CD14-positive monocyte (primary cell): ENCODE measurements at regions not wholly inside any gene's neighbourhood (a gene's known extent, or its start where the extent isn't known, plus 50 kb on each side); places are given as distances from the start of the nearest gene placed in this dataset.

Experiments
- DNase-seq, 3 donors: peaks; one replicate each; pipeline ENCODE4 v3.0.0-alpha.2; 2011 to 2022
- H2AFZ ChIP-seq: 2 replicates; pipeline ENCODE4 v1.6.0; 2012; ENCODE audit warnings: mild to moderate bottlenecking, low read depth, low read length, inconsistent platforms; ENCODE audit not compliant: insufficient read depth, poor library complexity, severe bottlenecking
- H3K27ac ChIP-seq, 2 donors: 1 replicate in 1 of 2; 2 replicates in 1 of 2; pipeline ENCODE4 v1.5.1; 2012 to 2013; ENCODE audit warnings: low read length in 2 of 2, control low read depth in 1 of 2, inconsistent platforms in 1 of 2, low read depth in 1 of 2, mild to moderate bottlenecking in 1 of 2
- H3K27me3 ChIP-seq, 2 donors: one replicate each; pipeline versions ENCODE4 v1.6.0 to v1.6.1; 2011 to 2013; ENCODE audit warnings: low read length in 2 of 2; ENCODE audit not compliant: control insufficient read depth in 2 of 2, insufficient read depth in 2 of 2
- H3K36me3 ChIP-seq, 2 donors: replicated peaks in 1 of 2; 1 replicate in 1 of 2; 2 replicates in 1 of 2; pipeline versions ENCODE4 v1.5.1 to v1.6.1; 2012 to 2013; ENCODE audit warnings: low read length in 2 of 2, control low read depth in 1 of 2, inconsistent platforms in 1 of 2, mild to moderate bottlenecking in 1 of 2; ENCODE audit not compliant: insufficient read depth in 2 of 2, control insufficient read depth in 1 of 2
- H3K4me1 ChIP-seq, 2 donors: 1 replicate in 1 of 2; 2 replicates in 1 of 2; pipeline versions ENCODE4 v1.5.1 to v1.6.1; 2012 to 2013; ENCODE audit warnings: low read length in 2 of 2, control low read depth in 1 of 2, inconsistent platforms in 1 of 2, mild to moderate bottlenecking in 1 of 2, moderate library complexity in 1 of 2; ENCODE audit not compliant: insufficient read depth in 2 of 2, control insufficient read depth in 1 of 2
- H3K4me2 ChIP-seq: replicated peaks from 2 replicates; pipeline ENCODE3; 2012; ENCODE audit warnings: low read length, moderate library complexity, mild to moderate bottlenecking; ENCODE audit not compliant: poor library complexity, severe bottlenecking; ENCODE audit errors: extremely low read depth
- H3K4me3 ChIP-seq, 3 experiments: fragments of 200-600 bp in 1 of 3; sonication (generic) in 1 of 3; replicated peaks in 1 of 3; 1 replicate in 2 of 3; 2 replicates in 1 of 3; pipeline ENCODE4 v1.5.1; 2011 to 2013; ENCODE audit warnings: low read length in 3 of 3, mild to moderate bottlenecking in 3 of 3, control low read depth in 2 of 3, low read depth in 2 of 3, inconsistent platforms in 1 of 3, moderate library complexity in 1 of 3
- H3K79me2 ChIP-seq: 2 replicates; pipeline ENCODE4 v1.6.0; 2012; ENCODE audit warnings: mild to moderate bottlenecking, control low read depth, inconsistent platforms, low read length, moderate library complexity; ENCODE audit not compliant: insufficient read depth
- H3K9ac ChIP-seq: 2 replicates; pipeline ENCODE4 v1.6.0; 2017; ENCODE audit warnings: low read length, mild to moderate bottlenecking; ENCODE audit not compliant: insufficient read depth, poor library complexity, severe bottlenecking
- H3K9me3 ChIP-seq, 2 donors: replicated peaks in 1 of 2; 1 replicate in 1 of 2; 2 replicates in 1 of 2; pipeline versions ENCODE4 v1.5.1 to v1.6.1; 2012 to 2013; ENCODE audit warnings: low read length in 2 of 2, control low read depth in 1 of 2; ENCODE audit not compliant: control insufficient read depth in 1 of 2, insufficient read depth in 1 of 2
- H4K20me1 ChIP-seq: 2 replicates; pipeline ENCODE4 v1.6.0; 2012; ENCODE audit warnings: mild to moderate bottlenecking, low read length, control low read depth, moderate library complexity; ENCODE audit not compliant: insufficient read depth
- H3K27ac Mint-ChIP-seq, 7 donors: one replicate each; pipeline ENCODE4 v1.8.0; 2020; ENCODE audit warnings: mild to moderate bottlenecking in 7 of 7, mixed read lengths in 7 of 7, moderate library complexity in 6 of 7, inconsistent platforms in 2 of 7
- H3K27me3 Mint-ChIP-seq, 3 donors: one replicate each; pipeline ENCODE4 v1.8.0; 2021 to 2022; ENCODE audit warnings: low read depth in 3 of 3, mild to moderate bottlenecking in 3 of 3, mixed read lengths in 3 of 3, moderate library complexity in 3 of 3, inconsistent platforms in 1 of 3
- H3K36me3 Mint-ChIP-seq, 2 donors: one replicate each; pipeline ENCODE4 v1.8.0; 2020; ENCODE audit warnings: mixed read lengths in 2 of 2, inconsistent platforms in 1 of 2, mild to moderate bottlenecking in 1 of 2
- H3K4me1 Mint-ChIP-seq: one replicate; pipeline ENCODE4 v1.8.0; 2020; ENCODE audit warnings: mild to moderate bottlenecking, mixed read lengths
- H3K4me3 Mint-ChIP-seq, 2 donors: one replicate each; pipeline ENCODE4 v1.8.0; 2020; ENCODE audit warnings: mild to moderate bottlenecking in 2 of 2, mixed read lengths in 2 of 2, moderate library complexity in 1 of 2
- H3K9me3 Mint-ChIP-seq, 7 donors: one replicate each; pipeline ENCODE4 v1.8.0; 2020 to 2022; ENCODE audit warnings: mixed read lengths in 7 of 7, mild to moderate bottlenecking in 6 of 7, moderate library complexity in 6 of 7, inconsistent platforms in 2 of 7
- WGBS: methylation state at CpG from one replicate; pipeline ENCODE4 v1.1.5; 2013; ENCODE audit warnings: missing lambda C conversion rate; ENCODE audit not compliant: insufficient coverage; 5-methylcytosine and 5-hydroxymethylcytosine counted together
- intact Hi-C, 2 donors: fragments of 100-400 bp; cut with micrococcal nuclease; formaldehyde crosslinking; loops; one replicate each; pipeline versions ENCODE4 v1.15.0 to v1.15.1; 2023
- TF ChIP-seq, protein P1 (sequence below): fragments of 200-600 bp; IDR thresholded peaks from one replicate; pipeline ENCODE4 v1.8.0; 2022; ENCODE audit warnings: antibody characterized with exemption, mild to moderate bottlenecking

DNA sequence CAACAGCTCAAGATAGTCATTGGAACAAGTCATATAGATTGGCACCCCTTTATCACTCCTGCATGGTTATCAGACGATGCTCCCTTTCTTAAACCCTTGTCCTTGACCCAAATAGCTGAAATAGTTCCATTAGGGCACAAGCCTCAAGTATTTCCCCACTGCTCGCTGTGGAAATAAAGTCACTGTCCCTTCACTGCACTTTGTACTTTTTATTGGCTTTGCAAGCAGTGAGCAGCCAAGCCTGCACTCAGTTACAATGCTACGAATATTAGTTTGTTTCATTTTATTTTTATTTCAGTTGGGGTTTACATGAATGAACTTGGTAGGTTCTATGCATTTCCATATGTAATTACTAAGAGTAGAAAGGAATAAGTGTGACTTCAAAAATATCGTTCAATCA lies 1176.4 kb downstream of the BRINP3 start:
- Histone ChIP-seq H3K9me3 (no peaks in the 10 kb centered on the region), H2AFZ (no peak overlapping the region), H3K27me3 (no peaks in the 10 kb centered on the region), H3K79me2 (no peaks in the 10 kb centered on the region), H3K9ac (no peak overlapping the region), H3K36me3 (no peaks in the 10 kb centered on the region), H3K4me1 (no peaks in the 10 kb centered on the region), H4K20me1 (no peaks in the 10 kb centered on the region), H3K27ac (no peak overlapping the region), H3K4me2 (no peak overlapping the region), H3K4me3 (no peak overlapping the region)
- DNase-seq: no peak
- no peak overlapping the region for H3K4me3 Mint-ChIP-seq
- H3K27ac Mint-ChIP-seq: no peak overlapping the region
- H3K4me1 Mint-ChIP-seq: no peaks in the 10 kb centered on the region
- no peaks in the 10 kb centered on the region for H3K36me3 Mint-ChIP-seq
- peaks cover 0 to 9% (median 3%) of the 10 kb centered on the region in 7 donors for H3K9me3 Mint-ChIP-seq
- H3K27me3 Mint-ChIP-seq: no peaks in the 10 kb centered on the region
- intact Hi-C loops: no loop called here
- TF ChIP-seq, protein P1, sequence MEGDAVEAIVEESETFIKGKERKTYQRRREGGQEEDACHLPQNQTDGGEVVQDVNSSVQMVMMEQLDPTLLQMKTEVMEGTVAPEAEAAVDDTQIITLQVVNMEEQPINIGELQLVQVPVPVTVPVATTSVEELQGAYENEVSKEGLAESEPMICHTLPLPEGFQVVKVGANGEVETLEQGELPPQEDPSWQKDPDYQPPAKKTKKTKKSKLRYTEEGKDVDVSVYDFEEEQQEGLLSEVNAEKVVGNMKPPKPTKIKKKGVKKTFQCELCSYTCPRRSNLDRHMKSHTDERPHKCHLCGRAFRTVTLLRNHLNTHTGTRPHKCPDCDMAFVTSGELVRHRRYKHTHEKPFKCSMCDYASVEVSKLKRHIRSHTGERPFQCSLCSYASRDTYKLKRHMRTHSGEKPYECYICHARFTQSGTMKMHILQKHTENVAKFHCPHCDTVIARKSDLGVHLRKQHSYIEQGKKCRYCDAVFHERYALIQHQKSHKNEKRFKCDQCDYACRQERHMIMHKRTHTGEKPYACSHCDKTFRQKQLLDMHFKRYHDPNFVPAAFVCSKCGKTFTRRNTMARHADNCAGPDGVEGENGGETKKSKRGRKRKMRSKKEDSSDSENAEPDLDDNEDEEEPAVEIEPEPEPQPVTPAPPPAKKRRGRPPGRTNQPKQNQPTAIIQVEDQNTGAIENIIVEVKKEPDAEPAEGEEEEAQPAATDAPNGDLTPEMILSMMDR: no peak
- WGBS: 87% methylated on average over 2 of the region's 4 CpGs

GRCh38 chr1:189305279-189305678 lies 1172.4 kb downstream of the BRINP3 start:
- intact Hi-C loops: no loop called here
- Mint-ChIP-seq H3K27ac (peak overlapping the region in 1 of 7 donors; percentile 25), H3K4me3 (no peak overlapping the region)

More at GRCh38 chr1:189305279-189305678, 1172.4 kb downstream of the BRINP3 start:
- Histone ChIP-seq H3K27ac (no peak overlapping the region), H3K27me3 (no peaks in the 10 kb centered on the region), H3K4me1 (no peaks in the 10 kb centered on the region), H3K9me3 (peaks cover 2 to 3% of the 10 kb centered on the region in 2 donors), H3K79me2 (no peaks in the 10 kb centered on the region), H2AFZ (no peak overlapping the region), H3K9ac (no peak overlapping the region), H3K4me2 (no peak overlapping the region), H3K36me3 (no peaks in the 10 kb centered on the region), H3K4me3 (no peak overlapping the region), H4K20me1 (no peaks in the 10 kb centered on the region)
- peaks cover 0 to 6% (median 0%) of the 10 kb centered on the region in 7 donors for H3K9me3 Mint-ChIP-seq
- no CpG with 5 or more reads among the region's 2 CpGs for WGBS
- no peaks in the 10 kb centered on the region for H3K27me3 Mint-ChIP-seq
- no peaks in the 10 kb centered on the region for H3K36me3 Mint-ChIP-seq
- TF ChIP-seq, protein P1: no peak
- no peak for DNase-seq
- H3K4me1 Mint-ChIP-seq: no peaks in the 10 kb centered on the region
